ENCODE measurements at regions not wholly inside any gene's neighbourhood (a gene's known extent, or its start where the extent isn't known, plus 50 kb on each side); places are given as distances from the start of the nearest gene placed in this dataset.

DNA sequence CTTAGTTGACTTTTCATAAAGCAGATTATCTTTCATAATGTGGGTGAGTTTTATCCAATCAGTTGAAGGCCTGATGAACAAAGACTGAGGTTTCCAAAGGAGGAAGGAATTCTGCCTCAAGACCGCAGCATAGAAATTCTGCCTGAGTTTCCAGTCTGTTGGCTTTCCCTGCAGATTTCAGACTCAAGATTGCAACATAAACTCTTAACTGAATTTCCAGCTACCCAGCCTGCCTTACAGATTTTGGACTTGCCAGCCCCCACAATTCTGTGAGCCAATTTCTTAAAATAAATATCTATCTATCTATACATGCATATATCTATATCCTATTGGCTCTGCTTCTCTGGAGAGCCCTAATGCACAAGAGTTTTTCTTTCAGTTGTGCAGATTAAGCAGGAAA lies 57.3 kb upstream of the SMLR1 start:
- H3K36me3 ChIP-seq (replicated peaks in 1 of 2) = no peaks in the 10 kb centered on the region
- TF ChIP-seq, protein P1, sequence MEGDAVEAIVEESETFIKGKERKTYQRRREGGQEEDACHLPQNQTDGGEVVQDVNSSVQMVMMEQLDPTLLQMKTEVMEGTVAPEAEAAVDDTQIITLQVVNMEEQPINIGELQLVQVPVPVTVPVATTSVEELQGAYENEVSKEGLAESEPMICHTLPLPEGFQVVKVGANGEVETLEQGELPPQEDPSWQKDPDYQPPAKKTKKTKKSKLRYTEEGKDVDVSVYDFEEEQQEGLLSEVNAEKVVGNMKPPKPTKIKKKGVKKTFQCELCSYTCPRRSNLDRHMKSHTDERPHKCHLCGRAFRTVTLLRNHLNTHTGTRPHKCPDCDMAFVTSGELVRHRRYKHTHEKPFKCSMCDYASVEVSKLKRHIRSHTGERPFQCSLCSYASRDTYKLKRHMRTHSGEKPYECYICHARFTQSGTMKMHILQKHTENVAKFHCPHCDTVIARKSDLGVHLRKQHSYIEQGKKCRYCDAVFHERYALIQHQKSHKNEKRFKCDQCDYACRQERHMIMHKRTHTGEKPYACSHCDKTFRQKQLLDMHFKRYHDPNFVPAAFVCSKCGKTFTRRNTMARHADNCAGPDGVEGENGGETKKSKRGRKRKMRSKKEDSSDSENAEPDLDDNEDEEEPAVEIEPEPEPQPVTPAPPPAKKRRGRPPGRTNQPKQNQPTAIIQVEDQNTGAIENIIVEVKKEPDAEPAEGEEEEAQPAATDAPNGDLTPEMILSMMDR (IDR thresholded peaks at IDR 0.05) = no peak
- no peak for TF ChIP-seq POLR2A (IDR thresholded peaks at IDR 0.05)
- H3K27me3 ChIP-seq = no peaks in the 10 kb centered on the region
- no peak overlapping the region for H3K27ac ChIP-seq
- DNase-seq = no peak
- no peak overlapping the region for H3K4me3 ChIP-seq
- 90 to 100% (median 94%) methylated on average over 1 of the region's 1 CpG for WGBS, 4 donors
- no peaks in the 10 kb centered on the region for H3K9me3 ChIP-seq (replicated peaks in 1 of 3)
- no peaks in the 10 kb centered on the region for H3K4me1 ChIP-seq (replicated peaks in 1 of 2)
- intact Hi-C loops (cut with DNase I) = no loop called here

DNA sequence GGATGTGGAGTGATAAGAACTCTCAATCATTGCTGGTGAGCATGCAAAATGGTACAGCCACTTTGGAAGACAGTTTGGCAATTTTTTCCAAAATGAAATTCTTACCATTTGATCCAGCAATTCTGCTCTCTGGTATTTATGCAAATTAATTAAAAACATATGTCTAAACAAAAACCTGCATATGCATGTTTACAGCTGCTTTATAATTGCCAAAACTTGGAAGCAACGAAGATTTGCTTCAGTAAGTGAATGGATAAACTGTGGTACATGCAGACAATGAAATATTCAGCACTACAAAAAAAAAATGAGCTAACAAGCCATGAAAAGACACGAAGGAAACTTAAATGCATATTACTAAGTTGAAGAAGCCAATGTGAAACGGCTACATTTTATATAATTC lies 55.5 kb upstream of the SMLR1 start:
- no peak for DNase-seq
- intact Hi-C loops (cut with DNase I) = no loop called here
- TF ChIP-seq, protein P1 (IDR thresholded peaks at IDR 0.05) = no peak
- no peak for TF ChIP-seq POLR2A (IDR thresholded peaks at IDR 0.05)
- no peaks in the 10 kb centered on the region for H3K36me3 ChIP-seq (replicated peaks in 1 of 2)
- no peaks in the 10 kb centered on the region for H3K9me3 ChIP-seq (replicated peaks in 1 of 3)
- H3K4me3 ChIP-seq = no peak overlapping the region
- no peaks in the 10 kb centered on the region for H3K27me3 ChIP-seq
- 75 to 86% (median 83%) methylated on average over 3 of the region's 3 CpGs for WGBS, 4 donors
- H3K27ac ChIP-seq = no peak overlapping the region
- no peaks in the 10 kb centered on the region for H3K4me1 ChIP-seq (replicated peaks in 1 of 2)

DNA sequence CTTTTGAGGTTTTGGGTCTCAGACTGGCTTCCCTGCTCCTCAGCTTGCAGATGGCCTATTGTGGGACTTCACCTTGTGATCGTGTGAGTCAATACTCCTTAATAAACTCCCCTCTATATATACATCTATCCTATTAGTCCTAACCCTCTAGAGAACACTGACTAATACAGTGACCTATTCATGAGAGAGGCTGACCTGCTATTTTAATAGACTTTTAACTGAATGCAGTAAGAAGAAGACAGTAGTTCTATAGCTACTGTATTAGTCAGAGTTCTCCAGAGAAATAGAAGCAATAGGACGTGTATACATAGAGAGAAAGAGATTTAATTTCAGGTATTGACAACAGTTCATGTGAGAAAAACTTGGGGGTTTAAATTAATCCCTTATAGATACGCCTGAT lies 53.3 kb upstream of the SMLR1 start:
- no peak for DNase-seq
- no peak overlapping the region for H3K4me3 ChIP-seq
- H3K27ac ChIP-seq = no peak overlapping the region
- H3K36me3 ChIP-seq (replicated peaks in 1 of 2) = no peaks in the 10 kb centered on the region
- TF ChIP-seq, protein P1 (IDR thresholded peaks at IDR 0.05) = no peak
- intact Hi-C loops (cut with DNase I) = no loop called here
- no peaks in the 10 kb centered on the region for H3K9me3 ChIP-seq (replicated peaks in 1 of 3)
- WGBS, 4 donors = 88 to 92% (median 90%) methylated on average over 3 of the region's 3 CpGs
- H3K27me3 ChIP-seq = no peaks in the 10 kb centered on the region
- no peaks in the 10 kb centered on the region for H3K4me1 ChIP-seq (replicated peaks in 1 of 2)

DNA sequence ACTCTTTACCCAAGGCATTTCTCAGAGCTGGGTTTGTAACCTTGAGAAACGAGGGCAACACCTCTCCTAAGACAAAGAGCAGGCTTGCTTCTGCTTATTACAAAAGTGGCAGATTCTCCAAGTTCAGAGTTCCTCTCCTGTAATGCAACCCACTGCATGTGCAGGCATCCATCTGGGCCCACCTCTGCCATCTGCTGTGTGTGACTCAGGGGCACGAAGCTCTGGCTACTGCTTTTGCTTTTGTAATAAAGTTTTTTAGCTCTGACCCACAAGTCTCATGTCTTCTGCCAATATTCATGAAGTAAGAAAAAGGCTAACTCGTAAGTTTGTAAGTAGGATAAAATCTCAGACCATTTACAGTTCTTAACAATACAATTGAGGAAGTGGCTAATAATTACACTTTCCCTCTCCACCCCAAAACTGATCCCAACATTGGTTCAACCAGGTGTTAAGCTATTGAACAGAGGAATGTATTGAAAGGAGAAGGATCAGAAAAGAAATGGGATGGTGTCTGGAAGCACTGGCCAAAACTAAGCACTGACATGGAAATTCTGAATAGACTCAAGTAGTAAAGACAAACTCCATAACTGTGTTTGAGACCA lies 51.7 kb upstream of the SMLR1 start:
- no peaks in the 10 kb centered on the region for H3K9me3 ChIP-seq (replicated peaks in 1 of 3)
- WGBS, 4 donors = 44 to 75% (median 58%) methylated on average over 3 of the region's 3 CpGs

More for the DNA sequence above, 51.7 kb upstream of the SMLR1 start:
- TF ChIP-seq, protein P1 (IDR thresholded peaks at IDR 0.05) = no peak
- TF ChIP-seq POLR2A (IDR thresholded peaks at IDR 0.05) = no peak
- Histone ChIP-seq H3K27me3 (no peaks in the 10 kb centered on the region), H3K4me3 (no peak overlapping the region), H3K27ac (no peak overlapping the region), H3K4me1 (replicated peaks in 1 of 2) (no peaks in the 10 kb centered on the region), H3K36me3 (replicated peaks in 1 of 2) (no peaks in the 10 kb centered on the region)
- intact Hi-C loops (cut with DNase I) = no loop called here
- DNase-seq = no peak
